ENCODE measurements at regions not wholly inside any gene's neighbourhood (a gene's known extent, or its start where the extent isn't known, plus 50 kb on each side); places are given as distances from the start of the nearest gene placed in this dataset.
"Not testable (repeated sequence)": the region's sequence is repeated elsewhere in the genome, so short reads cannot be mapped to it uniquely, and the experiment has no call there.

GRCh38 chr2:2901384-2902345, 476.0 kb downstream of the EIPR1 start:
- no peak for DNase-seq

GRCh38 chr2:2899826-2900225, 477.8 kb downstream of the EIPR1 start:
- no peak overlapping the region for H3K4me3 ChIP-seq (ENCODE audit: low read length)
- no peaks in the 10 kb centered on the region for H3K27me3 ChIP-seq (ENCODE audit: control insufficient read depth, insufficient read depth, low read length)
- H3K27ac ChIP-seq (ENCODE audit: low read length), result no peak overlapping the region
- H3K36me3 ChIP-seq (ENCODE audit: control insufficient read depth, insufficient read depth, low read length), result no peaks in the 10 kb centered on the region
- no peaks in the 10 kb centered on the region for H3K9me3 ChIP-seq (replicated peaks; ENCODE audit: control insufficient read depth, low read depth, low read length)
- H3K4me1 ChIP-seq (ENCODE audit: control insufficient read depth, insufficient read depth, low read length), result no peaks in the 10 kb centered on the region
- WGBS (ENCODE audit: insufficient coverage), result 60% methylated on average over 1 of the region's 4 CpGs
- no peak for DNase-seq

More at GRCh38 chr2:2901384-2902345, 476.0 kb downstream of the EIPR1 start:
- WGBS (ENCODE audit: insufficient coverage), result 74% methylated on average over 7 of the region's 13 CpGs
- no peak overlapping the region for H3K4me3 ChIP-seq (ENCODE audit: low read length)
- no peaks in the 10 kb centered on the region for H3K9me3 ChIP-seq (replicated peaks; ENCODE audit: control insufficient read depth, low read depth, low read length)
- no peaks in the 10 kb centered on the region for H3K36me3 ChIP-seq (ENCODE audit: control insufficient read depth, insufficient read depth, low read length)
- no peaks in the 10 kb centered on the region for H3K27me3 ChIP-seq (ENCODE audit: control insufficient read depth, insufficient read depth, low read length)
- no peak overlapping the region for H3K27ac ChIP-seq (ENCODE audit: low read length)
- no peaks in the 10 kb centered on the region for H3K4me1 ChIP-seq (ENCODE audit: control insufficient read depth, insufficient read depth, low read length)

- no peaks in the 10 kb centered on the region for H3K36me3 ChIP-seq (ENCODE audit: control insufficient read depth, insufficient read depth, low read length)
- no peaks in the 10 kb centered on the region for H3K27me3 ChIP-seq (ENCODE audit: control insufficient read depth, insufficient read depth, low read length)
- H3K9me3 ChIP-seq (replicated peaks; ENCODE audit: control insufficient read depth, low read depth, low read length), result no peaks in the 10 kb centered on the region
- no peaks in the 10 kb centered on the region for H3K4me1 ChIP-seq (ENCODE audit: control insufficient read depth, insufficient read depth, low read length)
- no peak overlapping the region for H3K4me3 ChIP-seq (ENCODE audit: low read length)
- DNase-seq, result no peak
- no CpG with 5 or more reads among the region's 2 CpGs for WGBS (ENCODE audit: insufficient coverage)
- no peak overlapping the region for H3K27ac ChIP-seq (ENCODE audit: low read length)
Observed at GRCh38 chr2:2898744-2899143, 478.9 kb downstream of the EIPR1 start.

GRCh38 chr2:2896643-2897042, 481.0 kb downstream of the EIPR1 start:
- 91% methylated on average over 4 of the region's 7 CpGs for WGBS (ENCODE audit: insufficient coverage)
- no peaks in the 10 kb centered on the region for H3K27me3 ChIP-seq (ENCODE audit: control insufficient read depth, insufficient read depth, low read length)
- DNase-seq, result no peak
- no peak overlapping the region for H3K4me3 ChIP-seq (ENCODE audit: low read length)
- no peaks in the 10 kb centered on the region for H3K4me1 ChIP-seq (ENCODE audit: control insufficient read depth, insufficient read depth, low read length)
- no peak overlapping the region for H3K27ac ChIP-seq (ENCODE audit: low read length)
- no peaks in the 10 kb centered on the region for H3K36me3 ChIP-seq (ENCODE audit: control insufficient read depth, insufficient read depth, low read length)
- no peaks in the 10 kb centered on the region for H3K9me3 ChIP-seq (replicated peaks; ENCODE audit: control insufficient read depth, low read depth, low read length)

- Histone ChIP-seq H3K4me3 (ENCODE audit: low read length) (no peak overlapping the region), H3K9me3 (replicated peaks; ENCODE audit: control insufficient read depth, low read depth, low read length) (no peaks in the 10 kb centered on the region), H3K27me3 (ENCODE audit: control insufficient read depth, insufficient read depth, low read length) (no peaks in the 10 kb centered on the region), H3K4me1 (ENCODE audit: control insufficient read depth, insufficient read depth, low read length) (no peaks in the 10 kb centered on the region), H3K36me3 (ENCODE audit: control insufficient read depth, insufficient read depth, low read length) (no peaks in the 10 kb centered on the region), H3K27ac (ENCODE audit: low read length) (no peak overlapping the region)
- no peak for DNase-seq
- WGBS (ENCODE audit: insufficient coverage), result 92% methylated on average over 2 of the region's 5 CpGs
Observed at GRCh38 chr2:2896011-2896410, 481.6 kb downstream of the EIPR1 start.

- H3K27ac ChIP-seq (ENCODE audit: low read length); H3K4me1 ChIP-seq (ENCODE audit: control insufficient read depth, insufficient read depth, low read length); H3K9me3 ChIP-seq (replicated peaks; ENCODE audit: control insufficient read depth, low read depth, low read length); H3K27me3 ChIP-seq (ENCODE audit: control insufficient read depth, insufficient read depth, low read length); DNase-seq; H3K4me3 ChIP-seq (ENCODE audit: low read length); H3K36me3 ChIP-seq (ENCODE audit: control insufficient read depth, insufficient read depth, low read length): not testable (repeated sequence)
- 87% methylated on average over 13 of the region's 19 CpGs for WGBS (ENCODE audit: insufficient coverage)
Observed at GRCh38 chr2:2894011-2894410, 483.6 kb downstream of the EIPR1 start.

- WGBS (ENCODE audit: insufficient coverage), result 96% methylated on average over 2 of the region's 7 CpGs
- Histone ChIP-seq H3K27me3 (ENCODE audit: control insufficient read depth, insufficient read depth, low read length) (no peaks in the 10 kb centered on the region), H3K36me3 (ENCODE audit: control insufficient read depth, insufficient read depth, low read length) (no peaks in the 10 kb centered on the region), H3K4me3 (ENCODE audit: low read length) (no peak overlapping the region), H3K9me3 (replicated peaks; ENCODE audit: control insufficient read depth, low read depth, low read length) (no peaks in the 10 kb centered on the region), H3K27ac (ENCODE audit: low read length) (no peak overlapping the region), H3K4me1 (ENCODE audit: control insufficient read depth, insufficient read depth, low read length) (no peaks in the 10 kb centered on the region)
- DNase-seq, result no peak
Observed at GRCh38 chr2:2892892-2893291, 484.7 kb downstream of the EIPR1 start.

GRCh38 chr2:2892378-2892777, 485.2 kb downstream of the EIPR1 start:
- WGBS (ENCODE audit: insufficient coverage), result 64% methylated on average over 9 of the region's 10 CpGs
- Histone ChIP-seq H3K4me1 (ENCODE audit: control insufficient read depth, insufficient read depth, low read length) (no peaks in the 10 kb centered on the region), H3K9me3 (replicated peaks; ENCODE audit: control insufficient read depth, low read depth, low read length) (no peaks in the 10 kb centered on the region), H3K27me3 (ENCODE audit: control insufficient read depth, insufficient read depth, low read length) (no peaks in the 10 kb centered on the region), H3K36me3 (ENCODE audit: control insufficient read depth, insufficient read depth, low read length) (no peaks in the 10 kb centered on the region), H3K27ac (ENCODE audit: low read length) (no peak overlapping the region), H3K4me3 (ENCODE audit: low read length) (no peak overlapping the region)
- DNase-seq, result no peak

GRCh38 chr2:2890901-2891300, 486.7 kb downstream of the EIPR1 start:
- 65% methylated on average over 6 of the region's 6 CpGs for WGBS (ENCODE audit: insufficient coverage)
- Histone ChIP-seq H3K9me3 (replicated peaks; ENCODE audit: control insufficient read depth, low read depth, low read length) (no peaks in the 10 kb centered on the region), H3K27me3 (ENCODE audit: control insufficient read depth, insufficient read depth, low read length) (peaks cover 2% of the 10 kb centered on the region), H3K27ac (ENCODE audit: low read length) (no peak overlapping the region), H3K4me1 (ENCODE audit: control insufficient read depth, insufficient read depth, low read length) (no peaks in the 10 kb centered on the region), H3K4me3 (ENCODE audit: low read length) (no peak overlapping the region), H3K36me3 (ENCODE audit: control insufficient read depth, insufficient read depth, low read length) (no peaks in the 10 kb centered on the region)
- no peak for DNase-seq

GRCh38 chr2:2890246-2890645, 487.4 kb downstream of the EIPR1 start:
- H3K4me1 ChIP-seq (ENCODE audit: control insufficient read depth, insufficient read depth, low read length), result no peaks in the 10 kb centered on the region
- H3K9me3 ChIP-seq (replicated peaks; ENCODE audit: control insufficient read depth, low read depth, low read length), result no peaks in the 10 kb centered on the region
- 89% methylated on average over 4 of the region's 11 CpGs for WGBS (ENCODE audit: insufficient coverage)
- no peak overlapping the region for H3K27ac ChIP-seq (ENCODE audit: low read length)
- no peaks in the 10 kb centered on the region for H3K36me3 ChIP-seq (ENCODE audit: control insufficient read depth, insufficient read depth, low read length)
- no peak overlapping the region for H3K4me3 ChIP-seq (ENCODE audit: low read length)
- H3K27me3 ChIP-seq (ENCODE audit: control insufficient read depth, insufficient read depth, low read length), result peaks cover 2% of the 10 kb centered on the region
- no peak for DNase-seq

Data from muscle of leg (tissue), 3 donors.